Choroid plexus epithelial cell (primary cell): ENCODE measurements at regions not wholly inside any gene's neighbourhood (a gene's known extent, or its start where the extent isn't known, plus 50 kb on each side); places are given as distances from the start of the nearest gene placed in this dataset.

Experiments used
- DNase-seq: peaks from one replicate; pipeline ENCODE4 v3.0.0-alpha.2; 2010; ENCODE audit warnings: low read depth
- H3K4me3 ChIP-seq: 2 replicates; pipeline ENCODE4 v1.5.1; 2011; ENCODE audit warnings: low read depth, mild to moderate bottlenecking, control low read depth, low read length, moderate library complexity
- TF ChIP-seq, protein P1 (sequence below): conservative IDR thresholded peaks from 2 replicates; pipeline ENCODE4 v1.5.1; 2011; ENCODE audit warnings: low read depth, mild to moderate bottlenecking, control low read depth, inconsistent platforms, low read length, moderate library complexity

DNA sequence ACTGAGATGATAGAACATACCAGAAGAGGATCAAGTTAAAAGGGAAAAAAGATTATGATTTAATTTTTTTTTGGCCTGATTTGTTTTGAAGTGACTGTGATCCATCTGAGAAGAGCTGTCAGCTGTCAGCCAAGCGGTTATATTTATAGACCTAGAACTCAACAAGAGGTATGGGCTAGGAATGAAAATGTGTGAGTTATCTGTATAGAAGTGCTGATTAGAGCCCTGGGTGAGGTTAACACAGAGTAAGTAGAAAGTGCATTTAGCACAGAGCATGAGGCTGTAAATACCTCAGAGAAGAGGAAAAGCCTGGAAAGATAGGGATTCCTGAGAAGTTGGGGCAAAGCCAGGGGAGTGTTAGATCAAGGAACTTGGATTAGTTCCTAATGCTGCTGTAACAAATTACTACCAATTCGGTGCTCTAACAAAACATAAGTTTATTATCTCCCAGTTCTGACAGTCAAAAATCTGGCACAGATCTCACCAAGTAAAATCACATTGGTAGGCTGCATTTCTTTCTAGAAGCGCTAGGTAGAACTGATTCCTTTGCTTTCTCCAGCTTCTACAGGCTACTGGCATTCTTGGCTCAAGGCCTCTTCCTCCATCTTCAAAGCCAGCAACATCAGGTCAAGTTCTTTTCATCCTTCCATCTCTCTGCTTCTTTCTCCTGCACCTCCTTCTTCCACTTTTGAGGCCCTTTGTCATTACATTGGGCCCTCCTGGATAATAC is 197.4 kb upstream of the SPHKAP start:
- DNase-seq = no peak
- TF ChIP-seq, protein P1, sequence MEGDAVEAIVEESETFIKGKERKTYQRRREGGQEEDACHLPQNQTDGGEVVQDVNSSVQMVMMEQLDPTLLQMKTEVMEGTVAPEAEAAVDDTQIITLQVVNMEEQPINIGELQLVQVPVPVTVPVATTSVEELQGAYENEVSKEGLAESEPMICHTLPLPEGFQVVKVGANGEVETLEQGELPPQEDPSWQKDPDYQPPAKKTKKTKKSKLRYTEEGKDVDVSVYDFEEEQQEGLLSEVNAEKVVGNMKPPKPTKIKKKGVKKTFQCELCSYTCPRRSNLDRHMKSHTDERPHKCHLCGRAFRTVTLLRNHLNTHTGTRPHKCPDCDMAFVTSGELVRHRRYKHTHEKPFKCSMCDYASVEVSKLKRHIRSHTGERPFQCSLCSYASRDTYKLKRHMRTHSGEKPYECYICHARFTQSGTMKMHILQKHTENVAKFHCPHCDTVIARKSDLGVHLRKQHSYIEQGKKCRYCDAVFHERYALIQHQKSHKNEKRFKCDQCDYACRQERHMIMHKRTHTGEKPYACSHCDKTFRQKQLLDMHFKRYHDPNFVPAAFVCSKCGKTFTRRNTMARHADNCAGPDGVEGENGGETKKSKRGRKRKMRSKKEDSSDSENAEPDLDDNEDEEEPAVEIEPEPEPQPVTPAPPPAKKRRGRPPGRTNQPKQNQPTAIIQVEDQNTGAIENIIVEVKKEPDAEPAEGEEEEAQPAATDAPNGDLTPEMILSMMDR = no peak

DNA sequence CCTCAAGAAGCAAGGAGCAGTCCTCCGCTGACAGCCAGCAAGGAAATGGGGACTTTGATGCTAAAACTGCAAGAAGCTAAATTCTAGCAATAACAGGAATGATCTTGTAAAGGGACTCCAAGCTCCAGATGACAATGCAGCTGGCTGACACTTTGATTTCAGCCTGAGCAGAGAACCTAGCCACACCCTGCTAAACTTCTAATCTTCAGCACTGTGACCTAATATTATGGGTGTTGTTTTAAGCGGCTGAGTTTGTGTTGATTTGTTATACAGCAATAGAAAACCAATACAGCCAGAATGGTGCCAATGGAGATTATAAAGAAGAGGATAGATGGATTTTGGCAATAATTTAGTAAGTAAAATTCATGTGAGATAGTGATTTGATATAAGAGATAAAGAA is 196.7 kb upstream of the SPHKAP start:
- TF ChIP-seq, protein P1 = no peak
- no peak for DNase-seq
- H3K4me3 ChIP-seq = no peak overlapping the region

More for the DNA sequence above, 197.4 kb upstream of the SPHKAP start:
- no peak overlapping the region for H3K4me3 ChIP-seq

DNA sequence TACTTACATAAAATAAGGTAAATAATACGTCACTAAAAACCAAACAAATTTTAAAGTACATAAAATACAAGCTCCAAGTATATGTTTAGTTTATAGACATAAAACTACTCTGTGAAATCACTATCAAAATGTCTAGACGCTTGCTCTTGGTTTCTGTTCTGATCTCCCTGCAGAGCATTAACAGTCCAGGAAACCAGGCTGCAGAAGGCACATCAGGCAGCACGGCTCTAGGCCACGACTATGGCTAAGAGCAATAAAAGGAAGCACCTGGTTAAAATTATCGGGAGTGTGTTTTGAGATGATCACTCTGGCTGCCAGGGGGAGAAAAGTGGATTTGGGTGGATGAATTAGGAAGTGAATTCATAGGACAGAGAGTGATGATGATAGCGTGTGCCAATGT is 196.0 kb upstream of the SPHKAP start:
- TF ChIP-seq, protein P1 = no peak
- DNase-seq = no peak
- H3K4me3 ChIP-seq = no peak overlapping the region

DNA sequence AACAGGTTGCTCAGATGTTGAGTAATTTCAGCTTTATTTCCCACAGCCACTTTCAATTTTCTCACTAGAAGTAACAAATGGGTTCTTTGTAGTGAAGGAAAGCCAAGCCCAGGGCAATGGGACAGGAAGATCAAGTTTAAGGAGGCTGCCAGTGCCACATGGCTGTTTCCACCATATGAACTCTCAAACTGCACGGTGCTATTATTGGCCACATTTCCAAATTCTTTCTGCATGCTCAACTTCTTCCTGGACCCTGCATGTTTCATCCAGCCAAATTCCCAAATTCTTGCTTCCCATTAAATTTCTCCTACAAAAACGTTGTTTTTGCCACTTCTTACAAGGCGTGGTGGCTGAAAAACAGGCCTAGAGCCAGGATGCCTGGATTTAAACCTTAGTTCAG is 193.3 kb upstream of the SPHKAP start:
- no peak overlapping the region for H3K4me3 ChIP-seq
- TF ChIP-seq, protein P1 = no peak
- DNase-seq = no peak

DNA sequence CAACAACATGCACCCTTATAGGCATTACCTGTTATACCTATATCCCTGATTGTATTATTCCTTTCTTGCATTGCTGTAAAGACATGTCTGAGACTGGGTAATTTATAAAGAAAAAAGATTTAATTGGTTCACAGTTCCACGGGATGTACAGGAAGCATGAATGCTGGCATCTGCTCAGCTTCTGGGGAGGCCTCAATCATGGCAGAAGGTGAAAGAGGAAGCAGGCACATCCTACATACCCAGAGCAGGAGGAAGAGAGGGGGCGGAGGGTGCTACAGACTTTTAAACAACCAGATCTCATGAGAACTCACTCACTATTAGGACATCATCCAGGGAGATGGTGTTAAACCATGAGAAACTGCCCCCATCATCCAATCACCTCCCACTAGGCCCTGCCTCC is 191.7 kb upstream of the SPHKAP start:
- no peak for DNase-seq
- H3K4me3 ChIP-seq = no peak overlapping the region
- TF ChIP-seq, protein P1 = no peak

DNA sequence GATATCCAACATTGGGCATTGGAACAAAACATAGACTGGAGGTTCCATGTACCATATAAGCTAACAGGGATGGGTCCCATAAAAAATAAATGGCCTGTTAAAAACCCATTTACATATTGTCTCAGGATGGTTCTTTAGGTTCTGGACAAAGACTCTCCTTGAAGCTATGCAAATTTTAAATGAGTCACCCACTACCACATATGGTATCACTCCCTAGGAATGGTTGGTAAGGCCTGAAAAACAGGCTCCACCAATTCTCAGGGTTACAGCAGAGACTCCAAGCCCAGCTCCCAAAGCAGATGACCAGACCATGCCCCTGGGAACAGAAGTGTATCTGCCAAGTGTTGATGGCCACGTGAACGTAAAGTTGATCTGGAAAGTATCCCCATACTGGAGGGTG is 190.7 kb upstream of the SPHKAP start:
- no peak for DNase-seq
- TF ChIP-seq, protein P1 = no peak
- H3K4me3 ChIP-seq = no peak overlapping the region

DNA sequence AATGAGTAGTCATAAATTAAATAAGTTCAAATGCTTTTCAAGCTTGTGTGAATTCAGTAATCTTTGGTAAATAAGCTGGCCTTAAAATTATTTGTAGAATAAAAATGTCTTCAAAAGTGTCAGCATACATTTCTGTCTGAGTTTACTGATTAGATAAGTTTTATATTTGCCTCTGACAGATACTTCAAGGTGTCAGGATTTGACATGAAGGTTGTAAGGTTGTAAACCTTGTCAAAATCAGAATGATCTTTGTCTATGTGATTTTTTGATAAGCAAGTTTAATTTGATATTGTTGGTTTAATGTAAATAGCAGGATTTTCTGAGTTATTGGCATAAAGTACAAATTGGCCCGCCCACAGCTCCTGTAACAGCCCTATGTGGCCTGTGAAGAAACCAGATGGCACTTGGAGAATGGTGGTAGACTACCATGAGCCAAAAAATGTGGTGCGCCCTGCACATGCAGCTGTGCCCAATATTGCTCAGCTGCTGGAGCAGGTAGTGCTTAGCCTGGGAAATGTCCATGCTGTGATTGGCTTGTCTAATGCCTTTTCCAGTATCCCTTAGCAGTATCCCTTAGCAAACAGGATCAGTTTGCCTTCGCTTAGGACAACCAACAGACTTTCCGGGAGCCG is 188.0 kb upstream of the SPHKAP start:
- DNase-seq = no peak
- no peak overlapping the region for H3K4me3 ChIP-seq
- TF ChIP-seq, protein P1 = no peak
